ENCODE measurements at regions not wholly inside any gene's neighbourhood (a gene's known extent, or its start where the extent isn't known, plus 50 kb on each side); places are given as distances from the start of the nearest gene placed in this dataset.

DNA sequence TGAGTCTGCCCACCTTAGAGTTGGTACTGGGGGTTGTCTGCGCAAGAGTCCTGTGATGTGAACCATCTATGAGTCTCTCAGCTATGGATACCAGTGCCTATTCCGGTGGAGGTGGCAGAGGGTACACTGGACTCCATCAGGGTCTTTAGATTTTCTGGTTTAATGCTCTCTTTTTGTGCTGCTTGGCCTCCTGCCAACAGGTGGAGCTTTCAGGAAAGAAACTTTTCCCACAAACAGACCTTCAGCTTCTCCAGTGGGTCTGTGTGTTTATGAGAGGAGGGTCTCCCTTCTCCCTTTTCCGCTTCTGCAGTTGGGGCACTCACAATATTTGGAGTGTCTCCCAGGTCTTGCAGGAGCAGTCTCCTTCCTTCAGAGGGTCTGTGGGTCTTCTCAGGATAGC, 1721.9 kb upstream of the SLC39A10 start:
- no peak for TF ChIP-seq POLR2A (IDR thresholded peaks at IDR 0.05)
- TF ChIP-seq, protein P1, sequence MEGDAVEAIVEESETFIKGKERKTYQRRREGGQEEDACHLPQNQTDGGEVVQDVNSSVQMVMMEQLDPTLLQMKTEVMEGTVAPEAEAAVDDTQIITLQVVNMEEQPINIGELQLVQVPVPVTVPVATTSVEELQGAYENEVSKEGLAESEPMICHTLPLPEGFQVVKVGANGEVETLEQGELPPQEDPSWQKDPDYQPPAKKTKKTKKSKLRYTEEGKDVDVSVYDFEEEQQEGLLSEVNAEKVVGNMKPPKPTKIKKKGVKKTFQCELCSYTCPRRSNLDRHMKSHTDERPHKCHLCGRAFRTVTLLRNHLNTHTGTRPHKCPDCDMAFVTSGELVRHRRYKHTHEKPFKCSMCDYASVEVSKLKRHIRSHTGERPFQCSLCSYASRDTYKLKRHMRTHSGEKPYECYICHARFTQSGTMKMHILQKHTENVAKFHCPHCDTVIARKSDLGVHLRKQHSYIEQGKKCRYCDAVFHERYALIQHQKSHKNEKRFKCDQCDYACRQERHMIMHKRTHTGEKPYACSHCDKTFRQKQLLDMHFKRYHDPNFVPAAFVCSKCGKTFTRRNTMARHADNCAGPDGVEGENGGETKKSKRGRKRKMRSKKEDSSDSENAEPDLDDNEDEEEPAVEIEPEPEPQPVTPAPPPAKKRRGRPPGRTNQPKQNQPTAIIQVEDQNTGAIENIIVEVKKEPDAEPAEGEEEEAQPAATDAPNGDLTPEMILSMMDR (IDR thresholded peaks at IDR 0.05 in 4 of 5, conservative IDR thresholded peaks at IDR 0.05 in 1 of 5), result no peak
